Epithelial cell of proximal tubule (primary cell): ENCODE measurements at regions not wholly inside any gene's neighbourhood (a gene's known extent, or its start where the extent isn't known, plus 50 kb on each side); places are given as distances from the start of the nearest gene placed in this dataset.
A peak's percentile ranks its signal among the peaks of the same experiment; 100 is the strongest.

Experiments
- DNase-seq: peaks from one replicate; pipeline ENCODE4 v3.0.0-alpha.2; 2011; ENCODE audit warnings: low read depth
- H3K4me3 ChIP-seq: 2 replicates; pipeline ENCODE4 v1.5.1; 2011; ENCODE audit warnings: low read depth, mild to moderate bottlenecking, low read length
- TF ChIP-seq, protein P1 (sequence below): conservative IDR thresholded peaks from 2 replicates; pipeline ENCODE4 v1.5.1; 2012; ENCODE audit warnings: low read depth, mild to moderate bottlenecking, low read length

DNA sequence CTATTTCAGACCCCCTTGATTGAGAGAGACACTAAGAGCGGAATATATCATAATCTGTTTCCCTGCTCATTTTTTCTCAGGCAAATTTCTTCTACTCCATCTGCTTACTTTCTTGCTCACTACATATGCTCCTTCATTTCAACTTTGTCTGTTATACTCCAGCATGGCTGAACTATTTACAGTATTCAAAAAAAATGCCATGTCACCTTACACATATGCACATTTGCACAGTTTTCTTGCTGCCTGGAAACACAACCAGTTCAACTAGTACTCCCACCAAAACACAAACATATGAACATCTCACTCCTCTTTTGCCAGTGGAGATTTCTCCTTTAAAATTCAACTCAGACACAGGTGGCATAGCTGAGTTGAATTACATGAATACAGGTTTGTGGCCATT, 1142.1 kb upstream of the CADM2 start:
- no peak overlapping the region for H3K4me3 ChIP-seq
- no peak for DNase-seq
- TF ChIP-seq, protein P1, sequence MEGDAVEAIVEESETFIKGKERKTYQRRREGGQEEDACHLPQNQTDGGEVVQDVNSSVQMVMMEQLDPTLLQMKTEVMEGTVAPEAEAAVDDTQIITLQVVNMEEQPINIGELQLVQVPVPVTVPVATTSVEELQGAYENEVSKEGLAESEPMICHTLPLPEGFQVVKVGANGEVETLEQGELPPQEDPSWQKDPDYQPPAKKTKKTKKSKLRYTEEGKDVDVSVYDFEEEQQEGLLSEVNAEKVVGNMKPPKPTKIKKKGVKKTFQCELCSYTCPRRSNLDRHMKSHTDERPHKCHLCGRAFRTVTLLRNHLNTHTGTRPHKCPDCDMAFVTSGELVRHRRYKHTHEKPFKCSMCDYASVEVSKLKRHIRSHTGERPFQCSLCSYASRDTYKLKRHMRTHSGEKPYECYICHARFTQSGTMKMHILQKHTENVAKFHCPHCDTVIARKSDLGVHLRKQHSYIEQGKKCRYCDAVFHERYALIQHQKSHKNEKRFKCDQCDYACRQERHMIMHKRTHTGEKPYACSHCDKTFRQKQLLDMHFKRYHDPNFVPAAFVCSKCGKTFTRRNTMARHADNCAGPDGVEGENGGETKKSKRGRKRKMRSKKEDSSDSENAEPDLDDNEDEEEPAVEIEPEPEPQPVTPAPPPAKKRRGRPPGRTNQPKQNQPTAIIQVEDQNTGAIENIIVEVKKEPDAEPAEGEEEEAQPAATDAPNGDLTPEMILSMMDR: no peak

DNA sequence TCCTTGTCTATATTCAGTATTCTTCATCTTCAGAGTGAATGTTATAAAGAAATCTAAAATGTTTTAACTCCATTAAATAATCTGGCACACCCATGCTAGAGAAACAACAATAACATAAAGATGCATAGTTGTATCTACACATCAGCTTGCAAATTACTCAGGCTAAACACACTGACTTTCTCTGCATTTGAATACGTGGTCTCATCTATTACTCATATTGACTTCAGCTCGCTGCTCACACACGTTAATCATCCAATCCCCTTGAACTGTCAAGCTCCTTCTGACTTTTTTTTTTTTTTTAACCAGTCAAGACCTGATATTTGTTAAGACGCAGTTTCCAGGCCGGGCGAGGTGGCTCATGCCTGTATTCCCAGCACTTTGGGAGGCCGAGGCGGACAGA, 1137.3 kb upstream of the CADM2 start:
- DNase-seq: no peak
- no peak overlapping the region for H3K4me3 ChIP-seq
- TF ChIP-seq, protein P1: no peak

DNA sequence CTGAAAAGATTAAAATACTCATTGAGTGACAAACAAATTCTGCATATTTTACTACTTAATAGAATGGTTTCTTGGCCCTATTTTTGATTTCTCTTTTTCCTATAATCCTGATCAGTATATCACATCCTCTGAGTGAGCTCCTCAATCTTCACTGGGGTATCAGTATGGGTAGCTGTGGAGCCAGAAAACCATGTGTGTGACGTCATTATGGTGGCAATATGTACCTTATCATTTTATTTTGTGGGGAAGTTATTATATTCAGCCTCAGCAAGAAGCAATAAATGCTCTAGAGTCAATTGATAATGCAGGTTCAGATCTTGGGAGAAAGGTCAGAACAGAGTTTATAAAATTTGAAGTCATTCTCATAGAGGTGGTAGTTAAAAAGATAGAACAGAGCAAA, 1135.7 kb upstream of the CADM2 start:
- no peak for DNase-seq
- TF ChIP-seq, protein P1: no peak
- H3K4me3 ChIP-seq: no peak overlapping the region

DNA sequence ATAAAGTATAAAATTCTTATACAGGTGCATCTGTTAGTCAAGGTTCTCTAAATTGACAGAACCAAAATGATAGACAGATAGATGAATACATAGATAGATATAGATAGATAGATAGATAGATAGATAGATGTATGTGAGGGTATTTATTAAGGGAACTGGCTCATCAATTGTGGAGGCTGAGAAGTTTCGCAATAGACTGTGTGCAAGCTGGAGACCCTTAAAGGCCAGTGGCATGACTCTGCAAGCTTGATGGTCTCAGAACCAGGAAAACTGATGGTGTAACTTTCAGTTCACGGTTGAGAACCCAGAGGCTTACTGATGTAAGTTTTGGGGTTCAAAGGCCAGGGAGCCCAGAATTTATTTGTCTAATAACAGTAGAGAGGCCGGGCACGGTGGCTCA, 1123.7 kb upstream of the CADM2 start:
- TF ChIP-seq, protein P1: no peak
- no peak overlapping the region for H3K4me3 ChIP-seq
- no peak for DNase-seq

DNA sequence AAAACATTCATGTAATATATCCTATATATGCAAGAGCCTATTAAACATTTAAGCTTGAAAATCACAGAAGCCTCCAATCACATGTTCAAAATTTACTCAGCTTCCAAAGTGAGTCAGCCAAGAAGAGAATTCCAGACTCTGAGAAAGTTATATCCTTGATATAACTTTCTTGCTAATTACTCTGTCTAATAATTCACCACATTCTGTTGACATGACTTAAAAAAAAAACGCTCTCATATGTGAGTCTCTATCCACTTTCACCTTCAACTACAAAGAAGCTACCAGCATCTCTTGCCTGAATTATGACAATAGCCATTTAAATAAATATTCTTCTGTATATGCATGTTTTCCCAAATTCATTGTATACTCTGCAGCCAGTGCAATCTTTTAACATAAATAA, 1116.3 kb upstream of the CADM2 start:
- no peak overlapping the region for H3K4me3 ChIP-seq
- peak; percentile 51 for DNase-seq
- TF ChIP-seq, protein P1: no peak

DNA sequence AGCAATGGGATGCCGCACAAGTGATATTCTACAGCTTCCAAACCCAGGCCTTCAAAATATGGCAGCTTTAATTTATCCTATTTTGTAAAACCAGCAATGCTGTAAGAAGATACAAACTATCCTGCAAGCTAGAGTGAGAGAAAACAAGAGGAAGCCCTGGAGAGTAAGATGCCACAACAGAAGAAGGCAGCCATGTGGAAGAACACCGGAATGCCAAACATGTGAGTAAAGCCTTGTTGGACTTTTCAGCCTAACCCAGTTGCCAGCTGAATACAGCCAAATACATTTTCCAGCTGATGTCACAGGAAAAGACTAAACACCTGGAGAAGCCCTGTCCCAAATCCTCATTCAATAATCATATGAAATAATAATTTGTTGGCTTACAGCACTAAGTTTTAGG, 1115.1 kb upstream of the CADM2 start:
- TF ChIP-seq, protein P1: no peak
- H3K4me3 ChIP-seq: no peak overlapping the region
- DNase-seq: peak; percentile 57

DNA sequence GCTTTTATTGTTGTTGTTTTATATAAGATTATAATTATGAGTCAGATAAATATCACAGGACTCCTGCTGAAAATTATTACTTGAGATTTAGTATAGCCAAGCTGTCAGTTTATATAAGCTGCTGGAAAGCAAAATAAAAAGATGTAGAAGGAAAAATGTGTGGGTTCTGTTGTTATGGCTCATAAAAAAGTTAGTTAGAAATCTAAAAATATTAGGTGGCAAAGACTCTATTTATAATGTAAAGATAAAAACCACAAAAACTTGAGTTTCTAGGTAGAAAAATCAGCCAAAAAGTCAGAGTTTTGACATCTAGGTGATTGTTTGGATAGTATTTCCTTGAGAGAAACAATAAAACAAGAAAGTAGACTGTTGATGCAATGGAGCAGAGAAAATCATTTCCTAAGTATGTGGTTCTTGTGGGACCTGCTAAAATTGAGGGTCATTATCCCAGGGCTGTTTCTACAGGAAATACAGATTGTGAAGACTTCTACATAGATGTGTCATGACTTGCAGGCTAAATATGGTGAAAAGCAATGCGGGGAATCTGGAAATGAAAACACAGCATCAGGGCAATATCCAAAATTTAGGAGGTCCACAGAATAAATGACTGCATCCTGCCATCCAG, 1109.6 kb upstream of the CADM2 start:
- no peak overlapping the region for H3K4me3 ChIP-seq
- no peak for DNase-seq
- TF ChIP-seq, protein P1: no peak
